Sigmoid colon (tissue), 6 donors: ENCODE measurements at regions not wholly inside any gene's neighbourhood (a gene's known extent, or its start where the extent isn't known, plus 50 kb on each side); places are given as distances from the start of the nearest gene placed in this dataset.

Experiments
- DNase-seq: peaks from one replicate; pipeline ENCODE4 v3.0.0-alpha.2; 2019
- H3K27ac ChIP-seq, 4 donors: fragments of 200-600 bp; sonication (generic); one replicate each; pipeline ENCODE4 v1.5.1; 2016 to 2019; ENCODE audit warnings: mild to moderate bottlenecking in 1 of 4
- H3K27me3 ChIP-seq, 3 donors: fragments of 200-600 bp; sonication (generic); one replicate each; pipeline ENCODE4 v1.5.1; 2019; ENCODE audit warnings: mild to moderate bottlenecking in 1 of 3
- H3K36me3 ChIP-seq, 4 donors: fragments of 200-600 bp; sonication (generic); one replicate each; pipeline ENCODE4 v1.5.1; 2016 to 2019
- H3K4me1 ChIP-seq, 4 donors: fragments of 200-600 bp; sonication (generic); one replicate each; pipeline ENCODE4 v1.5.1; 2017 to 2019
- H3K4me3 ChIP-seq, 4 donors: fragments of 200-600 bp; sonication (generic); one replicate each; pipeline ENCODE4 v1.5.1; 2017 to 2019; ENCODE audit warnings: mild to moderate bottlenecking in 2 of 4, moderate library complexity in 1 of 4
- H3K9me3 ChIP-seq, 4 donors: fragments of 200-600 bp in 3 of 4; sonication (generic) in 3 of 4; one replicate each; pipeline versions ENCODE4 v1.5.1 to v1.6.1; 2013 to 2019
- CTCF ChIP-seq, 4 experiments: fragments of 450-650 bp in 3 of 4; fragments of 200-600 bp in 1 of 4; IDR thresholded peaks; one replicate each; pipeline ENCODE4 v1.5.1; 2016 to 2019; ENCODE audit warnings: antibody characterized with exemption in 4 of 4, mild to moderate bottlenecking in 3 of 4, moderate library complexity in 2 of 4
- EP300 ChIP-seq, 4 donors: sonication (generic); formaldehyde crosslinking; IDR thresholded peaks; one replicate each; pipeline ENCODE4 v1.6.1; 2017; ENCODE audit warnings: antibody characterized with exemption in 4 of 4
- POLR2A ChIP-seq, 2 donors: fragments of 450-650 bp; IDR thresholded peaks; one replicate each; pipeline ENCODE4 v1.6.1; 2016; ENCODE audit warnings: antibody characterized with exemption in 2 of 2, mild to moderate bottlenecking in 2 of 2, moderate library complexity in 2 of 2
- POLR2AphosphoS5 ChIP-seq, 4 donors: sonication (generic); formaldehyde crosslinking; IDR thresholded peaks; one replicate each; pipeline ENCODE4 v1.6.1; 2017; ENCODE audit warnings: antibody characterized with exemption in 4 of 4
- WGBS, 2 donors: extraction: QIAGEN DNeasy Blood & Tissue Kit; methylation state at CpG; one replicate each; pipeline ENCODE4 v1.1.7; 2013; 5-methylcytosine and 5-hydroxymethylcytosine counted together
- intact Hi-C: fragments of 100-400 bp; cut with DNase I; formaldehyde crosslinking; loops from one replicate; pipeline ENCODE4 v1.15.1; 2023
- donor health status: healthy with polysubstance abuse.
- donor health status: healthy.

- Histone ChIP-seq H3K27me3 (no peaks in the 10 kb centered on the region), H3K9me3 (no peaks in the 10 kb centered on the region), H3K4me1 (peaks cover 0 to 1% (median 0%) of the 10 kb centered on the region in 4 donors), H3K36me3 (no peaks in the 10 kb centered on the region), H3K27ac (no peak overlapping the region), H3K4me3 (no peak overlapping the region)
- intact Hi-C loops: no loop called here
- no peak for TF ChIP-seq POLR2A (IDR thresholded peaks at IDR 0.05)
- no peak for TF ChIP-seq POLR2AphosphoS5 (IDR thresholded peaks at IDR 0.05)
- no peak for TF ChIP-seq CTCF (IDR thresholded peaks at IDR 0.05)
- no peak for TF ChIP-seq EP300 (IDR thresholded peaks at IDR 0.05)
- WGBS, 2 donors: 76 to 84% methylated on average over 4 of the region's 4 CpGs
- DNase-seq: no peak
Observed at GRCh38 chr5:124462751-124463150, 283.7 kb downstream of the ZNF608 start.

- 86 to 92% methylated on average over 5 of the region's 5 CpGs for WGBS, 2 donors
- intact Hi-C loops: no loop called here
Observed at GRCh38 chr5:124461941-124462340, 284.5 kb downstream of the ZNF608 start.

GRCh38 chr5:124461157-124461556, 285.3 kb downstream of the ZNF608 start:
- Histone ChIP-seq H3K4me3 (no peak overlapping the region), H3K4me1 (no peaks in the 10 kb centered on the region), H3K27me3 (no peaks in the 10 kb centered on the region), H3K36me3 (no peaks in the 10 kb centered on the region), H3K9me3 (no peaks in the 10 kb centered on the region), H3K27ac (no peak overlapping the region)
- intact Hi-C loops: no loop called here
- DNase-seq: no peak
- WGBS, 2 donors: 61 to 92% methylated on average over 1 of the region's 1 CpG
- no peak for TF ChIP-seq POLR2AphosphoS5 (IDR thresholded peaks at IDR 0.05)
- TF ChIP-seq POLR2A (IDR thresholded peaks at IDR 0.05): no peak
- TF ChIP-seq EP300 (IDR thresholded peaks at IDR 0.05): no peak
- no peak for TF ChIP-seq CTCF (IDR thresholded peaks at IDR 0.05)

More at GRCh38 chr5:124461941-124462340, 284.5 kb downstream of the ZNF608 start:
- Histone ChIP-seq H3K9me3 (no peaks in the 10 kb centered on the region), H3K4me3 (no peak overlapping the region), H3K27ac (no peak overlapping the region), H3K36me3 (no peaks in the 10 kb centered on the region), H3K27me3 (no peaks in the 10 kb centered on the region), H3K4me1 (no peaks in the 10 kb centered on the region)
- no peak for TF ChIP-seq POLR2A (IDR thresholded peaks at IDR 0.05)
- TF ChIP-seq CTCF (IDR thresholded peaks at IDR 0.05): no peak
- no peak for TF ChIP-seq EP300 (IDR thresholded peaks at IDR 0.05)
- no peak for TF ChIP-seq POLR2AphosphoS5 (IDR thresholded peaks at IDR 0.05)
- no peak for DNase-seq

- H3K9me3 ChIP-seq: no peaks in the 10 kb centered on the region
- H3K4me1 ChIP-seq: no peaks in the 10 kb centered on the region
- H3K27ac ChIP-seq: no peak overlapping the region
- 85 to 90% methylated on average over 3 of the region's 3 CpGs for WGBS, 2 donors
- H3K36me3 ChIP-seq: no peaks in the 10 kb centered on the region
- no peak for TF ChIP-seq EP300 (IDR thresholded peaks at IDR 0.05)
- no peak for TF ChIP-seq CTCF (IDR thresholded peaks at IDR 0.05)
- no peak for TF ChIP-seq POLR2AphosphoS5 (IDR thresholded peaks at IDR 0.05)
- no peak for TF ChIP-seq POLR2A (IDR thresholded peaks at IDR 0.05)
- H3K27me3 ChIP-seq: no peaks in the 10 kb centered on the region
- H3K4me3 ChIP-seq: no peak overlapping the region
- no peak for DNase-seq
- intact Hi-C loops: no loop called here
Observed at GRCh38 chr5:124460642-124461041, 285.8 kb downstream of the ZNF608 start.

- no peak overlapping the region for H3K27ac ChIP-seq
- no peaks in the 10 kb centered on the region for H3K36me3 ChIP-seq
- WGBS, 2 donors: 88 to 91% methylated on average over 6 of the region's 6 CpGs
- H3K4me1 ChIP-seq: no peaks in the 10 kb centered on the region
- H3K4me3 ChIP-seq: no peak overlapping the region
- H3K27me3 ChIP-seq: no peaks in the 10 kb centered on the region
- DNase-seq: no peak
- H3K9me3 ChIP-seq: no peaks in the 10 kb centered on the region
- intact Hi-C loops: no loop called here
- TF ChIP-seq EP300 (IDR thresholded peaks at IDR 0.05) (no peak), POLR2A (IDR thresholded peaks at IDR 0.05) (no peak), CTCF (IDR thresholded peaks at IDR 0.05) (no peak), POLR2AphosphoS5 (IDR thresholded peaks at IDR 0.05) (no peak)
Observed at GRCh38 chr5:124459984-124460383, 286.5 kb downstream of the ZNF608 start.
